Loucy (cell line): ENCODE measurements at regions not wholly inside any gene's neighbourhood (a gene's known extent, or its start where the extent isn't known, plus 50 kb on each side); places are given as distances from the start of the nearest gene placed in this dataset.

Source experiments
- H2AFZ ChIP-seq: fragments of 200-600 bp; sonication (generic); 2 replicates; pipeline ENCODE4 v1.6.0; 2016; ENCODE audit warnings: antibody characterized with exemption, mild to moderate bottlenecking, low read length, moderate library complexity
- H3F3A ChIP-seq: fragments of 200-600 bp; 2 replicates; pipeline ENCODE4 v1.6.0; 2016; ENCODE audit warnings: antibody characterized with exemption, low read depth, mild to moderate bottlenecking
- H3K27me3 ChIP-seq: fragments of 200-600 bp; sonication (generic); 2 replicates; pipeline ENCODE4 v1.6.1; 2014; ENCODE audit warnings: low read length, mild to moderate bottlenecking; ENCODE audit not compliant: insufficient read depth, poor library complexity, severe bottlenecking
- H3K36me3 ChIP-seq: fragments of 200-600 bp; sonication (generic); 2 replicates; pipeline ENCODE4 v1.6.1; 2016; ENCODE audit warnings: low read length; ENCODE audit not compliant: insufficient read depth
- H3K4me1 ChIP-seq: fragments of 200-600 bp; sonication (generic); 2 replicates; pipeline ENCODE4 v1.5.1; 2014; ENCODE audit warnings: low read length, mild to moderate bottlenecking; ENCODE audit not compliant: insufficient read depth, poor library complexity, severe bottlenecking
- H3K4me2 ChIP-seq: fragments of 200-600 bp; sonication (generic); 2 replicates; pipeline ENCODE4 v1.6.0; 2014; ENCODE audit warnings: antibody characterized with exemption, low read length, low read depth, mild to moderate bottlenecking; ENCODE audit not compliant: poor library complexity, severe bottlenecking
- H3K4me3 ChIP-seq: fragments of 200-600 bp; sonication (generic); 2 replicates; pipeline ENCODE4 v1.5.1; 2014; ENCODE audit warnings: low read length, mild to moderate bottlenecking, mixed read lengths; ENCODE audit not compliant: poor library complexity, severe bottlenecking
- H3K79me2 ChIP-seq: fragments of 200-600 bp; sonication (generic); 2 replicates; pipeline ENCODE4 v1.6.1; 2014; ENCODE audit warnings: low read length; ENCODE audit not compliant: insufficient read depth
- H3K9ac ChIP-seq: fragments of 200-600 bp; sonication (generic); 2 replicates; pipeline ENCODE4 v1.6.0; 2014; ENCODE audit warnings: mild to moderate bottlenecking, low read depth, low read length, moderate library complexity; ENCODE audit not compliant: poor library complexity, severe bottlenecking
- H3K9me2 ChIP-seq: fragments of 200-600 bp; sonication (generic); replicated peaks from 2 replicates; pipeline ENCODE4 v1.6.1; 2016; ENCODE audit warnings: low read depth, low read length, mixed read lengths
- H3K9me3 ChIP-seq: fragments of 200-600 bp; sonication (generic); 2 replicates; pipeline ENCODE4 v1.6.1; 2014; ENCODE audit warnings: mild to moderate bottlenecking, antibody characterized with exemption, low read length, low read depth; ENCODE audit not compliant: insufficient read depth
- H4K20me1 ChIP-seq: fragments of 200-600 bp; sonication (generic); 2 replicates; pipeline ENCODE4 v1.6.0; 2014; ENCODE audit warnings: antibody characterized with exemption, low read length, mild to moderate bottlenecking; ENCODE audit not compliant: insufficient read depth, poor library complexity, severe bottlenecking
- CTCF ChIP-seq: fragments of 200-600 bp; sonication (generic); conservative IDR thresholded peaks from 2 replicates; pipeline ENCODE4 v1.5.1; 2014; ENCODE audit warnings: mild to moderate bottlenecking, antibody characterized with exemption, low read length
- EZH2phosphoT487 ChIP-seq: fragments of 200-600 bp; IDR thresholded peaks from 2 replicates; pipeline ENCODE4 v1.6.1; 2018; ENCODE audit warnings: antibody characterized with exemption, mild to moderate bottlenecking, moderate library complexity, borderline replicate concordance

- Histone ChIP-seq H3K4me1 (no peaks in the 10 kb centered on the region), H3K4me2 (no peak overlapping the region), H3K79me2 (no peaks in the 10 kb centered on the region), H4K20me1 (no peaks in the 10 kb centered on the region), H3K27me3 (no peaks in the 10 kb centered on the region), H3K9ac (no peak overlapping the region), H3K36me3 (no peaks in the 10 kb centered on the region), H3K9me2 (no peaks in the 10 kb centered on the region), H3K9me3 (peaks cover 2% of the 10 kb centered on the region; the same call in 1 of the 2 replicates), H3K4me3 (no peak overlapping the region), H3F3A (no peaks in the 10 kb centered on the region), H2AFZ (no peak overlapping the region)
- TF ChIP-seq EZH2phosphoT487: no peak
- TF ChIP-seq CTCF: no peak
Measured at GRCh38 chr15:45847645-45848044, 212.8 kb downstream of the SQOR start.

- H3K27me3 ChIP-seq: no peaks in the 10 kb centered on the region
- H3K4me2 ChIP-seq: no peak overlapping the region
- H3F3A ChIP-seq: no peaks in the 10 kb centered on the region
- H3K36me3 ChIP-seq: no peaks in the 10 kb centered on the region
- no peaks in the 10 kb centered on the region for H3K4me1 ChIP-seq
- TF ChIP-seq EZH2phosphoT487: no peak
- no peak for TF ChIP-seq CTCF
- H3K9me2 ChIP-seq: no peaks in the 10 kb centered on the region
- H2AFZ ChIP-seq: peak overlapping the region; percentile 39; the same call in 1 of the 2 replicates
- no peaks in the 10 kb centered on the region for H4K20me1 ChIP-seq
- H3K9me3 ChIP-seq: peaks cover 2% of the 10 kb centered on the region; the same call in 1 of the 2 replicates
- H3K4me3 ChIP-seq: no peak overlapping the region
- no peaks in the 10 kb centered on the region for H3K79me2 ChIP-seq
- H3K9ac ChIP-seq: no peak overlapping the region
Measured at GRCh38 chr15:45849136-45849535, 214.3 kb downstream of the SQOR start.

- no peaks in the 10 kb centered on the region for H3K9me2 ChIP-seq
- no peaks in the 10 kb centered on the region for H3K79me2 ChIP-seq
- H4K20me1 ChIP-seq: no peaks in the 10 kb centered on the region
- peaks cover 2% of the 10 kb centered on the region; the same call in 1 of the 2 replicates for H3K9me3 ChIP-seq
- H3K4me2 ChIP-seq: no peak overlapping the region
- no peaks in the 10 kb centered on the region for H3K36me3 ChIP-seq
- H3K4me3 ChIP-seq: no peak overlapping the region
- no peak overlapping the region for H2AFZ ChIP-seq
- no peak for TF ChIP-seq EZH2phosphoT487
- no peak for TF ChIP-seq CTCF
- no peaks in the 10 kb centered on the region for H3F3A ChIP-seq
- no peak overlapping the region for H3K9ac ChIP-seq
- H3K27me3 ChIP-seq: no peaks in the 10 kb centered on the region
- H3K4me1 ChIP-seq: no peaks in the 10 kb centered on the region
Measured at GRCh38 chr15:45854455-45855202, 219.8 kb downstream of the SQOR start.
